Ascending aorta (tissue), 2 donors: ENCODE measurements at regions not wholly inside any gene's neighbourhood (a gene's known extent, or its start where the extent isn't known, plus 50 kb on each side); places are given as distances from the start of the nearest gene placed in this dataset.

Experiments used
- DNase-seq, 2 donors: peaks; one replicate each; pipeline ENCODE4 v3.0.0-alpha.2; 2019; ENCODE audit warnings: low spot score in 2 of 2
- H3K27ac ChIP-seq, 2 donors: fragments of 200-600 bp; sonication (generic); one replicate each; pipeline ENCODE4 v1.5.1; 2016 to 2017; ENCODE audit warnings: mild to moderate bottlenecking in 1 of 2
- H3K27me3 ChIP-seq: fragments of 200-600 bp; sonication (generic); one replicate; pipeline ENCODE4 v1.5.1; 2017
- H3K36me3 ChIP-seq, 2 donors: fragments of 200-600 bp; sonication (generic); one replicate each; pipeline ENCODE4 v1.5.1; 2016
- H3K4me1 ChIP-seq, 2 donors: fragments of 200-600 bp; sonication (generic); one replicate each; pipeline ENCODE4 v1.5.1; 2016 to 2017; ENCODE audit warnings: mild to moderate bottlenecking in 1 of 2
- H3K4me3 ChIP-seq, 2 donors: fragments of 200-600 bp; sonication (generic); one replicate each; pipeline ENCODE4 v1.5.1; 2016 to 2017; ENCODE audit warnings: mild to moderate bottlenecking in 1 of 2
- H3K9me3 ChIP-seq, 2 donors: fragments of 200-600 bp; sonication (generic); one replicate each; pipeline ENCODE4 v1.5.1; 2016
- CTCF ChIP-seq, 3 experiments: fragments of 200-600 bp in 2 of 3; fragments of 450-650 bp in 1 of 3; sonication (generic) in 2 of 3; IDR thresholded peaks; one replicate each; pipeline ENCODE4 v1.5.1; 2016 to 2019; ENCODE audit warnings: antibody characterized with exemption in 3 of 3, mild to moderate bottlenecking in 1 of 3, moderate library complexity in 1 of 3
- intact Hi-C: fragments of 100-400 bp; cut with DNase I; formaldehyde crosslinking; loops from one replicate; pipeline ENCODE4 v1.15.1; 2023

GRCh38 chr14:101182476-101182875, 279.0 kb upstream of the RTL1 start:
- TF ChIP-seq CTCF (IDR thresholded peaks at IDR 0.05), result no peak
- H3K4me1 ChIP-seq, result no peaks in the 10 kb centered on the region
- intact Hi-C loops, result no loop called here
- H3K9me3 ChIP-seq, result no peaks in the 10 kb centered on the region
- H3K27ac ChIP-seq, result no peak overlapping the region
- DNase-seq, result no peak
- H3K36me3 ChIP-seq, result no peaks in the 10 kb centered on the region
- H3K27me3 ChIP-seq, result no peaks in the 10 kb centered on the region
- no peak overlapping the region for H3K4me3 ChIP-seq

GRCh38 chr14:101183376-101184103, 280.0 kb upstream of the RTL1 start:
- DNase-seq, result no peak

GRCh38 chr14:101184104-101184455, 280.6 kb upstream of the RTL1 start:
- H3K4me3 ChIP-seq, result no peak overlapping the region
- no peaks in the 10 kb centered on the region for H3K4me1 ChIP-seq
- DNase-seq, result no peak
- no peaks in the 10 kb centered on the region for H3K36me3 ChIP-seq
- intact Hi-C loops, result no loop called here
- H3K27me3 ChIP-seq, result no peaks in the 10 kb centered on the region
- no peak overlapping the region for H3K27ac ChIP-seq
- no peak for TF ChIP-seq CTCF (IDR thresholded peaks at IDR 0.05)
- no peaks in the 10 kb centered on the region for H3K9me3 ChIP-seq

More at GRCh38 chr14:101183376-101184103, 280.0 kb upstream of the RTL1 start:
- no peaks in the 10 kb centered on the region for H3K27me3 ChIP-seq
- intact Hi-C loops, result no loop called here
- no peaks in the 10 kb centered on the region for H3K4me1 ChIP-seq
- no peaks in the 10 kb centered on the region for H3K36me3 ChIP-seq
- H3K9me3 ChIP-seq, result no peaks in the 10 kb centered on the region
- H3K27ac ChIP-seq, result no peak overlapping the region
- TF ChIP-seq CTCF (IDR thresholded peaks at IDR 0.05), result no peak
- H3K4me3 ChIP-seq, result no peak overlapping the region

GRCh38 chr14:101184572-101184971, 281.1 kb upstream of the RTL1 start:
- H3K9me3 ChIP-seq, result no peaks in the 10 kb centered on the region
- no peaks in the 10 kb centered on the region for H3K36me3 ChIP-seq
- no peak overlapping the region for H3K27ac ChIP-seq
- H3K4me3 ChIP-seq, result no peak overlapping the region
- no peak for TF ChIP-seq CTCF (IDR thresholded peaks at IDR 0.05)
- no peak for DNase-seq
- H3K27me3 ChIP-seq, result no peaks in the 10 kb centered on the region
- intact Hi-C loops, result no loop called here
- H3K4me1 ChIP-seq, result no peaks in the 10 kb centered on the region

- intact Hi-C loops, result no loop called here
- H3K4me1 ChIP-seq, result no peaks in the 10 kb centered on the region
These were observed 281.7 kb upstream of the RTL1 start for GRCh38 chr14:101185073-101185835.

More at GRCh38 chr14:101185073-101185835, 281.7 kb upstream of the RTL1 start:
- Histone ChIP-seq H3K4me3 (no peak overlapping the region), H3K9me3 (no peaks in the 10 kb centered on the region), H3K36me3 (no peaks in the 10 kb centered on the region), H3K27ac (no peak overlapping the region), H3K27me3 (no peaks in the 10 kb centered on the region)
- TF ChIP-seq CTCF (IDR thresholded peaks at IDR 0.05), result no peak
- no peak for DNase-seq
